Fibroblast of the aortic adventitia (primary cell): ENCODE measurements at regions not wholly inside any gene's neighbourhood (a gene's known extent, or its start where the extent isn't known, plus 50 kb on each side); places are given as distances from the start of the nearest gene placed in this dataset.

Source experiments
- DNase-seq: peaks from one replicate; pipeline ENCODE4 v3.0.0-alpha.2; 2010; ENCODE audit warnings: low read depth
- H3K4me3 ChIP-seq: 2 replicates; pipeline ENCODE4 v1.5.1; 2011; ENCODE audit warnings: low read depth, mild to moderate bottlenecking, control low read depth, low read length, moderate library complexity
- TF ChIP-seq, protein P1 (sequence below): IDR thresholded peaks from 2 replicates; pipeline ENCODE4 v1.5.1; 2011; ENCODE audit warnings: mild to moderate bottlenecking, low read length, control low read depth, inconsistent platforms; ENCODE audit not compliant: insufficient read depth

DNA sequence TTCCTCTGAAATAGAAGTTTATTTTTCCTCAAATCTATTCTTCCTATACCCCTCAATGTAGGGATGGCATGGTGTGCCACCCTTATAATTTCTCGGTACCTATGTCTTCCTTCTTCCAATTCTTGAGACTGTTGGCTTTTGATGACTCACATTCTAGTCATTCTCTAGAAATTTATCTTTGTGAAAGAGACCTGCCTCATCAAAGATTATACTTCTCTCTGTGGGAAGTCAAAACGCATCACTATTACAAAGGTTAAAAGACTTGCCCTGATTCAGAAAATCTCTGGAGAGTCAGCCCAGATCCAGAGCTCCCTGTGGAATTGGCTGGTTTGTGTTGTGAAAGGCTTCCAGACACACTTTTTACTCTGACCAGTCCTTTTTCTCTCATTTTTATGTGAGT lies 65.9 kb upstream of the FSTL5 start:
- no peak overlapping the region for H3K4me3 ChIP-seq
- no peak for DNase-seq
- TF ChIP-seq, protein P1, sequence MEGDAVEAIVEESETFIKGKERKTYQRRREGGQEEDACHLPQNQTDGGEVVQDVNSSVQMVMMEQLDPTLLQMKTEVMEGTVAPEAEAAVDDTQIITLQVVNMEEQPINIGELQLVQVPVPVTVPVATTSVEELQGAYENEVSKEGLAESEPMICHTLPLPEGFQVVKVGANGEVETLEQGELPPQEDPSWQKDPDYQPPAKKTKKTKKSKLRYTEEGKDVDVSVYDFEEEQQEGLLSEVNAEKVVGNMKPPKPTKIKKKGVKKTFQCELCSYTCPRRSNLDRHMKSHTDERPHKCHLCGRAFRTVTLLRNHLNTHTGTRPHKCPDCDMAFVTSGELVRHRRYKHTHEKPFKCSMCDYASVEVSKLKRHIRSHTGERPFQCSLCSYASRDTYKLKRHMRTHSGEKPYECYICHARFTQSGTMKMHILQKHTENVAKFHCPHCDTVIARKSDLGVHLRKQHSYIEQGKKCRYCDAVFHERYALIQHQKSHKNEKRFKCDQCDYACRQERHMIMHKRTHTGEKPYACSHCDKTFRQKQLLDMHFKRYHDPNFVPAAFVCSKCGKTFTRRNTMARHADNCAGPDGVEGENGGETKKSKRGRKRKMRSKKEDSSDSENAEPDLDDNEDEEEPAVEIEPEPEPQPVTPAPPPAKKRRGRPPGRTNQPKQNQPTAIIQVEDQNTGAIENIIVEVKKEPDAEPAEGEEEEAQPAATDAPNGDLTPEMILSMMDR = no peak

DNA sequence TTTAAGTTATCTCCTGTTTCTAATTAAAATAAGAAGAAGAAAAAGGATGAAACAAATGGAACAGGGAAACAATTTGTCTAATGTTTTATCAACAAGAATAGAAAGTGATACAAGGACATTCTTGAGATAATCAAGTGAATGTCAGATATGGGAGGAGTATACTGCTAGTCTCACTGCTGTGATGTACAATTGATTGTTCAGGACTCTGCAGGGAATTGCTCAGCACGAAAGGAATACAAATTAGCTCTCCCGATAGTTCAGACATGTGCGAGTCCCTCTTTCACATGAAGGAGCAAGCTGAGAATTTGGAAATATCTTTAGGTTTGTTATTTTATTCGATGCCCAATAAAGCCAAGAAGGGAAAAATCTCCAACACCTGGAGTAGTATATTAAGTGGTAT lies 57.3 kb upstream of the FSTL5 start:
- TF ChIP-seq, protein P1 = no peak
- DNase-seq = no peak

More for the DNA sequence above, 57.3 kb upstream of the FSTL5 start:
- no peak overlapping the region for H3K4me3 ChIP-seq
